ENCODE measurements at regions not wholly inside any gene's neighbourhood (a gene's known extent, or its start where the extent isn't known, plus 50 kb on each side); places are given as distances from the start of the nearest gene placed in this dataset.

- Histone ChIP-seq H3K36me3 (no peaks in the 10 kb centered on the region), H3K9me3 (no peaks in the 10 kb centered on the region), H3K27ac (no peak overlapping the region), H3K4me3 (no peak overlapping the region), H3K27me3 (no peaks in the 10 kb centered on the region), H3K4me1 (no peaks in the 10 kb centered on the region)
- TF ChIP-seq, protein P1, sequence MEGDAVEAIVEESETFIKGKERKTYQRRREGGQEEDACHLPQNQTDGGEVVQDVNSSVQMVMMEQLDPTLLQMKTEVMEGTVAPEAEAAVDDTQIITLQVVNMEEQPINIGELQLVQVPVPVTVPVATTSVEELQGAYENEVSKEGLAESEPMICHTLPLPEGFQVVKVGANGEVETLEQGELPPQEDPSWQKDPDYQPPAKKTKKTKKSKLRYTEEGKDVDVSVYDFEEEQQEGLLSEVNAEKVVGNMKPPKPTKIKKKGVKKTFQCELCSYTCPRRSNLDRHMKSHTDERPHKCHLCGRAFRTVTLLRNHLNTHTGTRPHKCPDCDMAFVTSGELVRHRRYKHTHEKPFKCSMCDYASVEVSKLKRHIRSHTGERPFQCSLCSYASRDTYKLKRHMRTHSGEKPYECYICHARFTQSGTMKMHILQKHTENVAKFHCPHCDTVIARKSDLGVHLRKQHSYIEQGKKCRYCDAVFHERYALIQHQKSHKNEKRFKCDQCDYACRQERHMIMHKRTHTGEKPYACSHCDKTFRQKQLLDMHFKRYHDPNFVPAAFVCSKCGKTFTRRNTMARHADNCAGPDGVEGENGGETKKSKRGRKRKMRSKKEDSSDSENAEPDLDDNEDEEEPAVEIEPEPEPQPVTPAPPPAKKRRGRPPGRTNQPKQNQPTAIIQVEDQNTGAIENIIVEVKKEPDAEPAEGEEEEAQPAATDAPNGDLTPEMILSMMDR (IDR thresholded peaks at IDR 0.05) = no peak
- intact Hi-C loops (cut with DNase I; ENCODE audit: low total_unique reads) = no loop called here
- DNase-seq = no peak
These were observed 59.3 kb upstream of the VWC2 start for GRCh38 chr7:49714182-49714581.

DNA sequence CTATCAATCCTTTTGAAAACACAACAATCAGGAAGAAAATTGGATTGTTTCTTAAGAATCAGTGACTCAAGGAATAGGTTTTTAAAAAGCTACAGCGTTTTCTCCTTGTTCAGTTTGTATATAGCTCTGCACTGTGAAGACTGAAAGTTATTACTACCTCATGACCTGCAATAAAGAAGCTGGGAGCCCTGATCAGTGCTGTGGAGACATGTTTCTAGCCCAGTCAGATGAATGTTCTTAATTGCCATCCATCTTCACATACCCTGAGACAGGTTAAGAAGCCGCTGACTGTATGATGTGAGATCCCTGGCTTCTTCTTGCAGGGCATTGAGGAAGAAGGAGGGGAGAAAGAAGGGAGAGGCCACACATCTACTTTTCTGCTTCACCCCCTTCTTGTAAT is 58.0 kb upstream of the VWC2 start:
- H3K4me3 ChIP-seq = no peak overlapping the region
- H3K27me3 ChIP-seq = no peaks in the 10 kb centered on the region
- H3K36me3 ChIP-seq = no peaks in the 10 kb centered on the region
- no peak for DNase-seq
- H3K4me1 ChIP-seq = no peaks in the 10 kb centered on the region
- TF ChIP-seq, protein P1 (IDR thresholded peaks at IDR 0.05) = no peak
- intact Hi-C loops (cut with DNase I; ENCODE audit: low total_unique reads) = no loop called here
- no peaks in the 10 kb centered on the region for H3K9me3 ChIP-seq
- no peak overlapping the region for H3K27ac ChIP-seq

DNA sequence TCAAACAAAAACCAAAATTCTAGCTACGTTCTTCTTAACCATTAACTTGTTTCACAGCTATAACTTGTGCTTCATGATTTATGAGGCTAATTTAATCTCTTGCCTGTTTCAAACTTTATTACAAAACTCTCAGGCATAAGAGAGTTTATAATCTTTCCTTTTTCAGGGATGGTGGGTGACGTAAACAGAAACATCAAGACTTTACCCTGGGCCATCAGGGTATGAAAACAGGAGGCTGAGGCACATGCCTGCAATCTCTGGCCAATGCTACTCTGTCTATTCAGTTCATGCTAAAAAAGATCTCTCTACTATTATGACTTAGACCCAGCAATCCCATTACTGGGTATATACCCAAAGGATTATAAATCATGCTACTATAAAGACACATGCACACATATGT is 55.9 kb upstream of the VWC2 start:
- Histone ChIP-seq H3K27ac (no peak overlapping the region), H3K4me3 (no peak overlapping the region)

DNA sequence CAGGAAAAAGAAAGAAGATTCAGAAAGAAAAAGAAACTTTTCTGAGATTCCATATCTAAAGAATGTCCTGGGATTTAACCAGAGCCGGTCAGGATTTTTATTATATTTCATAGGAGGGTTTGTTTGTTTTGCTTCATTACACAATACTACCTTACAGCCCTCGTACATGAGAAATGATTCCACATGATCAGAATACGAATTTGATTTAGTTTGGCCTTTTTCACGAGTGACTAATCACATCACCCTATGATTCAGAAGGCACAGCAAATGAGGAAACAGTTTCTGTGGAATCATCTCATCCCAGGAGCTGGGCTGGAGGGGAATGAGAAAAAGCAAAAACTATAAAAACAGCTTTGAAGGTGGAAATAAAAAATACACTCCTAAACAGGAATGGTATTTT is 54.7 kb upstream of the VWC2 start:
- Histone ChIP-seq H3K9me3 (no peaks in the 10 kb centered on the region), H3K27me3 (no peaks in the 10 kb centered on the region), H3K27ac (no peak overlapping the region), H3K4me1 (no peaks in the 10 kb centered on the region), H3K36me3 (no peaks in the 10 kb centered on the region), H3K4me3 (no peak overlapping the region)
- no peak for DNase-seq
- intact Hi-C loops (cut with DNase I; ENCODE audit: low total_unique reads) = no loop called here
- TF ChIP-seq, protein P1 (IDR thresholded peaks at IDR 0.05) = no peak

More for the DNA sequence above, 55.9 kb upstream of the VWC2 start:
- H3K36me3 ChIP-seq = no peaks in the 10 kb centered on the region
- no peaks in the 10 kb centered on the region for H3K9me3 ChIP-seq
- TF ChIP-seq, protein P1 (IDR thresholded peaks at IDR 0.05) = no peak
- intact Hi-C loops (cut with DNase I; ENCODE audit: low total_unique reads) = no loop called here
- no peaks in the 10 kb centered on the region for H3K4me1 ChIP-seq
- H3K27me3 ChIP-seq = no peaks in the 10 kb centered on the region
- DNase-seq = no peak

DNA sequence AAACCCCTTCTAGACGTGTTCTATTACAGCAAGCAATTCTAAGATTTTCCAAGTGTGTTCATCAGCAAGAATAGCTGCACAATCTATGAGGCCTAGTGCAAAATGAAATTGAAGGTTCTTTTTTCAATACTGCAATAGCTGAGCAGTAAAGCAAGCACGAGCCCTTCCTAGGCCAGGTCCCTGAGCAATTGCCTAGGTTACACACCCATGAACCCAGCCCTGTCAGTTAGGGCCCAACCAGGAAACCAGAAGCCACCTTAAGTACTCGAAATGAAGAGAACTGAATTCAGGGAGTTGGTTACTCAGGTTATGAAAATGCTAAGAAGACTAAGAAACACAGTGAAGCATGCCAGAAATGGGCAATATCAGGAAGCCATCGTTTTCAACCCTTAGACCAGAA is 52.0 kb upstream of the VWC2 start:
- no peaks in the 10 kb centered on the region for H3K4me1 ChIP-seq
- no peaks in the 10 kb centered on the region for H3K9me3 ChIP-seq
- H3K4me3 ChIP-seq = no peak overlapping the region
- H3K36me3 ChIP-seq = no peaks in the 10 kb centered on the region
- H3K27ac ChIP-seq = no peak overlapping the region
- no peaks in the 10 kb centered on the region for H3K27me3 ChIP-seq
- TF ChIP-seq, protein P1 (IDR thresholded peaks at IDR 0.05) = no peak
- DNase-seq = no peak
- intact Hi-C loops (cut with DNase I; ENCODE audit: low total_unique reads) = no loop called here

Measured in tibial artery (tissue), 4 donors.